Mesothelial cell of epicardium (in vitro differentiated cells): ENCODE measurements at regions not wholly inside any gene's neighbourhood (a gene's known extent, or its start where the extent isn't known, plus 50 kb on each side); places are given as distances from the start of the nearest gene placed in this dataset.

Experiments used
- DNase-seq, 2 experiments: peaks; one replicate each; pipeline ENCODE4 v3.0.0; 2021; ENCODE audit warnings: low spot score in 2 of 2; ENCODE audit not compliant: unreplicated experiment in 2 of 2
- H3K27ac Mint-ChIP-seq: 2 replicates; pipeline ENCODE4 v1.8.0; 2021; ENCODE audit warnings: mixed read lengths
- H3K27me3 Mint-ChIP-seq: 2 replicates; pipeline ENCODE4 v1.8.0; 2021; ENCODE audit warnings: low read depth, mixed read lengths
- H3K36me3 Mint-ChIP-seq: 2 replicates; pipeline ENCODE4 v1.8.0; 2021; ENCODE audit warnings: mixed read lengths
- H3K4me1 Mint-ChIP-seq: 2 replicates; pipeline ENCODE4 v1.8.0; 2021; ENCODE audit warnings: mixed read lengths
- H3K4me3 Mint-ChIP-seq: 2 replicates; pipeline ENCODE4 v1.8.0; 2021; ENCODE audit warnings: mild to moderate bottlenecking, moderate library complexity, mixed read lengths
- H3K9me3 Mint-ChIP-seq: 2 replicates; pipeline ENCODE4 v1.8.0; 2021; ENCODE audit warnings: mixed read lengths
- CTCF ChIP-seq: fragments of 200-600 bp; sonication (generic); IDR thresholded peaks from one replicate; pipeline ENCODE4 v1.5.0; 2021; ENCODE audit warnings: antibody characterized with exemption; ENCODE audit not compliant: unreplicated experiment

- H3K9me3 Mint-ChIP-seq = no peaks in the 10 kb centered on the region
- DNase-seq = no peak
These were observed 856.8 kb upstream of the GCFC2 start for GRCh38 chr2:76567478-76567877.

DNA sequence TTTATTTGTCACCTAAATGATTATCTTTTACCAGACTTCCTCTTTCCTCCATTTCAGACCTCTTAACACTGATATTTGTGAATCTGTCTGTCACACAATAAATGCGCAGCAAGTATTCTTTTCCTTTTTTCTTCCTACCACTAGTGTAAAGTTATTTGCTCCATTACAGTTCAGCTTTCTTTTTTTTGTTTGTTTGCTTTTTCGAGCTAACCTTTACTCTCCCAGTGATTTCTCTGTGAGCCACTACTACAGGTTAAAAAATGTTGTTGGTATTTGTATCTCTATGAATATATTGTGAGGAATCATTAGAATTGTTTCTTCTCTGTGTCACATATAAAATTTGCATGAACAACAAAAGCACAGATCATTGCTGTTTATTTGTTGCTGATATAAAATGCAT, 854.0 kb upstream of the GCFC2 start:
- no peak for TF ChIP-seq CTCF
- Mint-ChIP-seq H3K27ac (no peak overlapping the region), H3K9me3 (no peaks in the 10 kb centered on the region), H3K36me3 (no peaks in the 10 kb centered on the region), H3K27me3 (no peaks in the 10 kb centered on the region), H3K4me3 (no peak overlapping the region), H3K4me1 (no peaks in the 10 kb centered on the region)
- no peak for DNase-seq

More at GRCh38 chr2:76567478-76567877, 856.8 kb upstream of the GCFC2 start:
- H3K27ac Mint-ChIP-seq = no peak overlapping the region
- no peak for TF ChIP-seq CTCF
- no peak overlapping the region for H3K4me3 Mint-ChIP-seq
- no peaks in the 10 kb centered on the region for H3K27me3 Mint-ChIP-seq
- H3K4me1 Mint-ChIP-seq = no peaks in the 10 kb centered on the region
- H3K36me3 Mint-ChIP-seq = no peaks in the 10 kb centered on the region

- no peaks in the 10 kb centered on the region for H3K4me1 Mint-ChIP-seq
- H3K27ac Mint-ChIP-seq = no peak overlapping the region
These were observed 853.0 kb upstream of the GCFC2 start for GRCh38 chr2:76563730-76564129.

DNA sequence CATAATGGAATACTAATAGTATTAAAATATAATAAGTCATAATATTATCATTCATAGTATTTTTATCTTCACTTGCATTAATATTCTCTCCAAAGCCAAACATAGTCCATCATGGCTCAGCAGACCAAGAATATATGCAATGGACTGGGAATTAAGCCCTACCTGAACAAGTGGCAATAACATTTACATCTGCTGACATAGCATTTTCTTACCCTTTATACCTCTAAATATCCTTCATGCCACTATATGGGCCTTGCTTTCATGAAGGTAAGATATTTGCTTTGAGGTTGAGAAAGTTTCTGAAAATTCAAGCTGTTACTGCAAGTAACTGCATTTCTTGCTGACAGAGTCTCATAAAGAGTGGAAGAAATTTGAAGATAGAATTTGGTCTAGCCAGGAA, 847.4 kb upstream of the GCFC2 start:
- Mint-ChIP-seq H3K9me3 (no peaks in the 10 kb centered on the region), H3K27ac (no peak overlapping the region), H3K4me1 (no peaks in the 10 kb centered on the region), H3K4me3 (no peak overlapping the region), H3K27me3 (no peaks in the 10 kb centered on the region), H3K36me3 (no peaks in the 10 kb centered on the region)
- TF ChIP-seq CTCF = no peak
- no peak for DNase-seq

More at GRCh38 chr2:76563730-76564129, 853.0 kb upstream of the GCFC2 start:
- TF ChIP-seq CTCF = no peak
- Mint-ChIP-seq H3K4me3 (no peak overlapping the region), H3K36me3 (no peaks in the 10 kb centered on the region), H3K27me3 (no peaks in the 10 kb centered on the region), H3K9me3 (no peaks in the 10 kb centered on the region)
- DNase-seq = no peak

DNA sequence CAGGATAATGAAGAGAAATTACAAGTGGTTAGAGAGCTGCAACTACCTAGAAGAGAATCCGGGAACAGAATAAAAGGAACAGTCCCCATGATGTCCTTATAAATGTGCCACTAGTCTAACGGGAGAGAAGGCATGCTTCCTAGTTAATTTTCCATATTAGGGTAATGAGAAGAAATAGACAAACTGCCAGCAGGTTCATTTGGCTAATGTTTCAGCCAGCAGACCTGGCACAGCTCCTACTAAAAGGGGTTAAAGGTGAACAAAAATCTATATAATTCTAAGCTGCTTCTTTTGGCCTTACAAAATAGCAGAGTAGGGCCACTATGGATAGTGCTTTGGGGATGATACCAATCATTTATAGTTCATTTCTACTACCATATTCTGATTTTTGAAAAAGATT, 845.3 kb upstream of the GCFC2 start:
- no peak for TF ChIP-seq CTCF
- Mint-ChIP-seq H3K4me3 (no peak overlapping the region), H3K9me3 (no peaks in the 10 kb centered on the region), H3K27ac (no peak overlapping the region), H3K27me3 (no peaks in the 10 kb centered on the region), H3K36me3 (no peaks in the 10 kb centered on the region), H3K4me1 (no peaks in the 10 kb centered on the region)
- DNase-seq = no peak

DNA sequence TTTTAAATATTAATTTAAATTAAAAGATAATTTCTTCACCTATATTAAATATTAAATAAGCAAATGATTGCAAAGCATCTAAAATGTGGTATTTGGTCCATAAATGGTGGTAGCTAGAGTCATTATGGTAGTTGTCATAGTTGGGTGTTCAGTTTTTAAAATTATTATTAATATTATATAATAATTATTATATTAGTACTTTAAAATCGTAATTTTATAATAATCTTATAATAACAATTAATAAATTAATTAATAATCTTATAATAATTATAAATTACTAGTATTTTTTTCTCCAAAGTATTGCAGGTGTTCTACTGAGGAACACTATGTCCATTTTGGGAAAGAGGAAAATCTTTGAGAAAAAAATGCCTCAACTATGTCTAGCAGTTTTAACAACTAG, 835.5 kb upstream of the GCFC2 start:
- H3K27me3 Mint-ChIP-seq = no peaks in the 10 kb centered on the region
- no peaks in the 10 kb centered on the region for H3K9me3 Mint-ChIP-seq
- H3K4me3 Mint-ChIP-seq = no peak overlapping the region

More for the DNA sequence above, 835.5 kb upstream of the GCFC2 start:
- Mint-ChIP-seq H3K27ac (no peak overlapping the region), H3K36me3 (no peaks in the 10 kb centered on the region), H3K4me1 (no peaks in the 10 kb centered on the region)
- no peak for DNase-seq
- no peak for TF ChIP-seq CTCF
